Keratinocyte (primary cell): ENCODE measurements at regions not wholly inside any gene's neighbourhood (a gene's known extent, or its start where the extent isn't known, plus 50 kb on each side); places are given as distances from the start of the nearest gene placed in this dataset.
A peak's percentile ranks its signal among the peaks of the same experiment; 100 is the strongest.

ENCODE experiments used
- DNase-seq: peaks from one replicate; pipeline ENCODE4 v3.0.0-alpha.2; 2011; ENCODE audit warnings: low read depth, missing footprints, low spot score
- FAIRE-seq: peaks from 2 replicates; lab custom pipeline; 2011; peaks lifted over from hg19 to GRCh38; lab: Jason Lieb, UNC
- H2AFZ ChIP-seq: 2 replicates; pipeline ENCODE4 v1.6.0; 2012; ENCODE audit warnings: low read length, control low read depth, inconsistent platforms; ENCODE audit not compliant: control insufficient read depth
- H3K27ac ChIP-seq: 2 replicates; pipeline ENCODE4 v1.5.1; 2011; ENCODE audit warnings: low read length; ENCODE audit not compliant: control insufficient read depth, insufficient read depth
- H3K27me3 ChIP-seq: 3 replicates; pipeline ENCODE4 v1.6.0; 2011; ENCODE audit warnings: low read length; ENCODE audit not compliant: control insufficient read depth, insufficient read depth; ENCODE audit errors: extremely low read depth
- H3K36me3 ChIP-seq, 2 experiments: 2 replicates in 1 of 2; 3 replicates in 1 of 2; pipeline ENCODE4 v1.5.1; 2011; ENCODE audit warnings: low read length in 2 of 2, mild to moderate bottlenecking in 1 of 2; ENCODE audit not compliant: control insufficient read depth in 2 of 2, insufficient read depth in 2 of 2; ENCODE audit errors: extremely low read depth in 1 of 2
- H3K4me1 ChIP-seq: 3 replicates; pipeline ENCODE4 v1.5.1; 2011; ENCODE audit warnings: low read length; ENCODE audit not compliant: control insufficient read depth, insufficient read depth; ENCODE audit errors: extremely low read depth
- H3K4me2 ChIP-seq: 3 replicates; pipeline ENCODE4 v1.6.0; 2011; ENCODE audit warnings: low read depth, low read length; ENCODE audit not compliant: control insufficient read depth, insufficient read depth; ENCODE audit errors: extremely low read depth
- H3K4me3 ChIP-seq, 3 experiments: fragments of 200-600 bp in 1 of 3; sonication (generic) in 1 of 3; 2 replicates in 2 of 3; 3 replicates in 1 of 3; pipeline ENCODE4 v1.5.1; 2011 to 2016; ENCODE audit warnings: low read length in 3 of 3, mild to moderate bottlenecking in 3 of 3, control low read depth in 2 of 3, inconsistent platforms in 1 of 3, low read depth in 1 of 3, mixed read lengths in 1 of 3, mixed run types in 1 of 3, moderate library complexity in 1 of 3; ENCODE audit not compliant: control insufficient read depth in 2 of 3, insufficient read depth in 2 of 3; ENCODE audit errors: extremely low read depth in 1 of 3
- H3K79me2 ChIP-seq: 2 replicates; pipeline ENCODE4 v1.6.0; 2012; ENCODE audit warnings: low read length; ENCODE audit not compliant: control insufficient read depth, insufficient read depth
- H3K9ac ChIP-seq: 3 replicates; pipeline ENCODE4 v1.6.0; 2011; ENCODE audit warnings: low read length; ENCODE audit not compliant: control insufficient read depth, insufficient read depth; ENCODE audit errors: extremely low read depth
- H3K9me1 ChIP-seq: 3 replicates; pipeline ENCODE4 v1.6.0; 2011; ENCODE audit warnings: low read length; ENCODE audit not compliant: control insufficient read depth, insufficient read depth; ENCODE audit errors: extremely low read depth
- H3K9me3 ChIP-seq: 2 replicates; pipeline ENCODE4 v1.5.1; 2012; ENCODE audit warnings: low read depth, low read length; ENCODE audit not compliant: control insufficient read depth
- H4K20me1 ChIP-seq: 3 replicates; pipeline ENCODE4 v1.6.0; 2011; ENCODE audit warnings: low read length; ENCODE audit not compliant: control insufficient read depth, insufficient read depth; ENCODE audit errors: extremely low read depth
- CTCF ChIP-seq, 3 experiments: IDR thresholded peaks in 1 of 3; conservative IDR thresholded peaks in 1 of 3; optimal IDR thresholded peaks in 1 of 3; 2 replicates in 2 of 3; 3 replicates in 1 of 3; pipeline versions ENCODE3 to v1.5.1; 2011; ENCODE audit warnings: low read length in 3 of 3, mild to moderate bottlenecking in 3 of 3, moderate library complexity in 2 of 3, control low read depth in 1 of 3, inconsistent platforms in 1 of 3; ENCODE audit not compliant: insufficient read depth in 2 of 3; ENCODE audit errors: extremely low read depth in 1 of 3
- EZH2 ChIP-seq: IDR thresholded peaks from one replicate; pipeline ENCODE4 v1.6.1; 2012; ENCODE audit warnings: inconsistent platforms, mild to moderate bottlenecking, low read length, moderate library complexity
- dilution Hi-C: fragments of 300-500 bp; cut with MboI; formaldehyde crosslinking; loops from one replicate; pipeline ENCODE4 v1.7.0; 2020; ENCODE audit warnings: low sequenced_read_pairs; ENCODE audit not compliant: extremely low pct_ligation_motif_present

GRCh38 chr3:125647318-125648014, 52.2 kb upstream of the OSBPL11 start:
- peak overlapping the region; percentile 75 for H3K9ac ChIP-seq
- H3K9me3 ChIP-seq, result no peaks in the 10 kb centered on the region
- no peaks in the 10 kb centered on the region for H3K27me3 ChIP-seq
- H4K20me1 ChIP-seq, result no peaks in the 10 kb centered on the region
- TF ChIP-seq CTCF (optimal IDR thresholded peaks at IDR 0.05 in 1 of 3, IDR thresholded peaks at IDR 0.05 in 1 of 3, conservative IDR thresholded peaks at IDR 0.05 in 1 of 3; ENCODE audit: extremely low read depth in 1 of 3, insufficient read depth in 2 of 3, low read length in 3 of 3) (no peak), EZH2 (no peak)
- no peaks in the 10 kb centered on the region for H3K79me2 ChIP-seq
- DNase-seq (peak; percentile 57), FAIRE-seq (peak; percentile 100)
- H2AFZ ChIP-seq, result peak overlapping the region; percentile 95
- H3K4me1 ChIP-seq, result peaks cover 16% of the 10 kb centered on the region
- H3K4me3 ChIP-seq, result peak overlapping the region; percentile 5 to 60 (median 59)
- no peaks in the 10 kb centered on the region for H3K36me3 ChIP-seq
- H3K27ac ChIP-seq, result peak overlapping the region; percentile 91
- H3K4me2 ChIP-seq, result peak overlapping the region; percentile 96
- dilution Hi-C loops, result no loop called here
- H3K9me1 ChIP-seq, result no peaks in the 10 kb centered on the region

- no peak overlapping the region for H2AFZ ChIP-seq
- dilution Hi-C loops, result no loop called here
Measured at GRCh38 chr3:125651244-125651643, 55.9 kb upstream of the OSBPL11 start.

More at GRCh38 chr3:125651244-125651643, 55.9 kb upstream of the OSBPL11 start:
- FAIRE-seq (peak; percentile 34), DNase-seq (no peak)
- Histone ChIP-seq H3K9ac (no peak overlapping the region), H3K9me1 (no peaks in the 10 kb centered on the region), H3K4me1 (peaks cover 16% of the 10 kb centered on the region), H3K27me3 (no peaks in the 10 kb centered on the region), H3K79me2 (no peaks in the 10 kb centered on the region), H3K9me3 (no peaks in the 10 kb centered on the region), H3K36me3 (no peaks in the 10 kb centered on the region), H3K4me3 (no peak overlapping the region), H4K20me1 (no peaks in the 10 kb centered on the region), H3K4me2 (no peak overlapping the region), H3K27ac (no peak overlapping the region)
- no peak for TF ChIP-seq EZH2
- no peak for TF ChIP-seq CTCF (optimal IDR thresholded peaks at IDR 0.05 in 1 of 3, IDR thresholded peaks at IDR 0.05 in 1 of 3, conservative IDR thresholded peaks at IDR 0.05 in 1 of 3; ENCODE audit: extremely low read depth in 1 of 3, insufficient read depth in 2 of 3, low read length in 3 of 3)
